HepG2 (cell line): ENCODE measurements at regions not wholly inside any gene's neighbourhood (a gene's known extent, or its start where the extent isn't known, plus 50 kb on each side); places are given as distances from the start of the nearest gene placed in this dataset.

Source experiments
- DMAP1 ChIP-seq: IDR thresholded peaks from 2 replicates; pipeline ENCODE4 v1.6.1; 2016
- ISL2 ChIP-seq: sonication (generic); formaldehyde crosslinking; IDR thresholded peaks from 2 replicates; pipeline ENCODE4 v1.5.0; 2020; ENCODE audit warnings: missing genetic modification reagents
- JUN ChIP-seq: sonication (generic); formaldehyde crosslinking; IDR thresholded peaks from 2 replicates; pipeline ENCODE4 v1.4.0; 2020; ENCODE audit warnings: mild to moderate bottlenecking, missing genetic modification reagents
- MIER2 ChIP-seq: IDR thresholded peaks from 2 replicates; pipeline ENCODE4 v1.6.1; 2016; ENCODE audit warnings: missing biosample characterization, missing genetic modification reagents
- RARA ChIP-seq: IDR thresholded peaks from 2 replicates; pipeline ENCODE4 v1.6.1; 2016; ENCODE audit warnings: missing genetic modification reagents, missing compliant biosample characterization
- RBAK ChIP-seq: sonication (generic); formaldehyde crosslinking; IDR thresholded peaks from 2 replicates; pipeline ENCODE4 v1.5.1; 2020; ENCODE audit warnings: mild to moderate bottlenecking, missing genetic modification reagents
- SAP130 ChIP-seq: IDR thresholded peaks from 2 replicates; pipeline ENCODE4 v1.6.1; 2016; ENCODE audit warnings: low read depth
- SMC3 ChIP-seq: IDR thresholded peaks from 2 replicates; pipeline ENCODE4 v1.6.1; 2011; ENCODE audit warnings: low read length, improper control_type of control experiment
- SP140L ChIP-seq: sonication (generic); formaldehyde crosslinking; IDR thresholded peaks from 2 replicates; pipeline ENCODE4 v1.4.0; 2020; ENCODE audit warnings: missing genetic modification reagents, borderline replicate concordance
- TFDP2 ChIP-seq: sonication (generic); formaldehyde crosslinking; IDR thresholded peaks from 2 replicates; pipeline ENCODE4 v1.4.0; 2020; ENCODE audit warnings: missing genetic modification reagents
- USF2 ChIP-seq, 2 experiments: sonication (generic) in 1 of 2; formaldehyde crosslinking in 1 of 2; IDR thresholded peaks; 2 replicates each; pipeline versions ENCODE4 v1.5.1 to v1.6.1; 2011 to 2020; ENCODE audit warnings: borderline replicate concordance in 1 of 2, low read depth in 1 of 2, low read length in 1 of 2, mild to moderate bottlenecking in 1 of 2, missing genetic modification reagents in 1 of 2, moderate library complexity in 1 of 2
- ZBTB26 ChIP-seq: IDR thresholded peaks from 2 replicates; pipeline ENCODE4 v1.6.1; 2016; ENCODE audit warnings: missing compliant biosample characterization, missing genetic modification reagents, borderline replicate concordance
- ZC3H13 ChIP-seq: sonication (generic); formaldehyde crosslinking; IDR thresholded peaks from 2 replicates; pipeline ENCODE4 v1.8.1; 2023; ENCODE audit warnings: mild to moderate bottlenecking, missing genetic modification reagents, moderate library complexity
- ZMYM4 ChIP-seq: sonication (generic); formaldehyde crosslinking; IDR thresholded peaks from 2 replicates; pipeline ENCODE4 v1.8.1; 2023; ENCODE audit warnings: mild to moderate bottlenecking, missing genetic modification reagents
- ZNF142 ChIP-seq: sonication (generic); formaldehyde crosslinking; IDR thresholded peaks from 2 replicates; pipeline ENCODE4 v1.4.0; 2020; ENCODE audit warnings: missing genetic modification reagents
- ZNF576 ChIP-seq: sonication (generic); formaldehyde crosslinking; IDR thresholded peaks from 2 replicates; pipeline ENCODE4 v1.4.0; 2020; ENCODE audit warnings: mild to moderate bottlenecking, missing genetic modification reagents
- ZNF644 ChIP-seq: IDR thresholded peaks from 2 replicates; pipeline ENCODE4 v1.6.1; 2016; ENCODE audit warnings: low read depth

GRCh38 chr2:45300026-45300750, 290.9 kb upstream of the SIX2 start (continued):
- peak; percentile 63; the same call in 1 of the 2 replicates for TF ChIP-seq TFDP2 (CRISPR knock-in tag)
- TF ChIP-seq USF2 (IDR thresholded peaks at IDR 0.05; ENCODE audit: low read depth, low read length): no peak
- TF ChIP-seq USF2 (CRISPR knock-in tag; IDR thresholded peaks at IDR 0.05; ENCODE audit: borderline replicate concordance): no peak
- peak; percentile 43; the same call in 1 of the 2 replicates for TF ChIP-seq ISL2 (CRISPR knock-in tag)
- no peak for TF ChIP-seq ZMYM4 (CRISPR knock-in tag)
- TF ChIP-seq MIER2 (CRISPR knock-in tag): 0 out of 2 replicates have a peak, but pooled peaks have one; percentile 11
- TF ChIP-seq RARA (CRISPR knock-in tag): peak; percentile 40
- TF ChIP-seq ZNF142 (CRISPR knock-in tag): no peak
- no peak for TF ChIP-seq ZBTB26
- no peak for TF ChIP-seq DMAP1 (CRISPR knock-in tag)
- no peak for TF ChIP-seq JUN (CRISPR knock-in tag)
- TF ChIP-seq SAP130: 0 out of 2 replicates have a peak, but pooled peaks have one; percentile 29
- TF ChIP-seq SMC3: no peak
- no peak for TF ChIP-seq SP140L (CRISPR knock-in tag)
- no peak for TF ChIP-seq ZC3H13 (CRISPR knock-in tag)
- TF ChIP-seq ZNF576: no peak
- no peak for TF ChIP-seq RBAK (CRISPR knock-in tag)
- peak; percentile 66; the same call in 1 of the 2 replicates for TF ChIP-seq ZNF644 (CRISPR knock-in tag)
